HCT116 (cell line): ENCODE measurements at regions not wholly inside any gene's neighbourhood (a gene's known extent, or its start where the extent isn't known, plus 50 kb on each side); places are given as distances from the start of the nearest gene placed in this dataset.

ENCODE experiments used
- ATAC-seq: fragments of 200-7000 bp; cut with Tn5 transposase; 2 replicates; pipeline ENCODE4 v1.9.1; 2020; ENCODE audit warnings: mild to moderate bottlenecking, moderate library complexity
- BruUV-seq: library from RNA; stranded (reverse); fragments of 400-500 nt; replicated peaks from 2 replicates; lab custom pipeline; 2021; lab: Mats Ljungman, UMichigan
- CTCF ChIA-PET: fragments of 300-600 bp; sonication (Branson Sonifier 250); formaldehyde crosslinking; loops from one replicate; lab custom pipeline; 2021; ENCODE audit warnings: antibody characterized with exemption; lab: Charles Lee
- POLR2A ChIA-PET: fragments of 300-600, 350-600 bp; sonication (Branson Sonifier 250); formaldehyde crosslinking; loops from one replicate; lab custom pipeline; 2021; ENCODE audit warnings: antibody characterized with exemption; lab: Charles Lee
- RAD21 ChIA-PET, 2 experiments: fragments of 300-600 bp; sonication (Branson Sonifier 250); formaldehyde crosslinking; loops; one replicate each; lab custom pipeline; 2023; ENCODE audit warnings: low total read pairs in 2 of 2; ENCODE audit not compliant: uncharacterized antibody in 2 of 2, unreplicated experiment in 2 of 2, low non-redundant PET in 1 of 2; lab: Charles Lee
- DNase-seq: peaks from one replicate; pipeline ENCODE4 v3.0.0-alpha.2; 2010; ENCODE audit warnings: low read depth, low spot score
- H2AFZ ChIP-seq: fragments of 200-600 bp; shearing (Covaris generic), sonication (generic); 2 replicates; pipeline ENCODE4 v1.6.1; 2017; ENCODE audit warnings: low read depth, mixed run types, mixed read lengths, antibody characterized with exemption, low read length; ENCODE audit not compliant: poor library complexity, severe bottlenecking
- H3K27ac ChIP-seq: 2 replicates; pipeline ENCODE4 v1.5.1; 2012; ENCODE audit warnings: low read depth, low read length
- H3K27me3 ChIP-seq: fragments of 200-600 bp; sonication (generic); 2 replicates; pipeline ENCODE4 v1.6.1; 2016; ENCODE audit warnings: mixed run types, low read length, mixed read lengths; ENCODE audit not compliant: insufficient read depth
- H3K36me3 ChIP-seq, 2 experiments: fragments of 200-500 bp in 1 of 2; fragments of 200-600 bp in 1 of 2; sonication (Bioruptor generic) in 1 of 2; sonication (generic) in 1 of 2; 2 replicates each; pipeline versions ENCODE4 v1.5.1 to v1.6.1; 2014 to 2016; ENCODE audit warnings: low read length in 2 of 2, inconsistent platforms in 1 of 2, mixed read lengths in 1 of 2, mixed run types in 1 of 2; ENCODE audit not compliant: insufficient read depth in 2 of 2, control insufficient read depth in 1 of 2
- H3K4me1 ChIP-seq, 2 experiments: fragments of 200-600 bp in 1 of 2; sonication (generic) in 1 of 2; 2 replicates each; pipeline versions ENCODE4 v1.5.1 to v1.6.1; 2012 to 2017; ENCODE audit warnings: low read length in 2 of 2, inconsistent platforms in 1 of 2, mild to moderate bottlenecking in 1 of 2, mixed read lengths in 1 of 2, mixed run types in 1 of 2, moderate library complexity in 1 of 2; ENCODE audit not compliant: insufficient read depth in 2 of 2, control insufficient read depth in 1 of 2
- H3K4me2 ChIP-seq: fragments of 200-600 bp; sonication (generic); 2 replicates; pipeline ENCODE4 v1.6.1; 2017; ENCODE audit warnings: mixed run types, low read length, mixed read lengths
- H3K4me3 ChIP-seq, 2 experiments: fragments of 200-600 bp in 1 of 2; sonication (generic) in 1 of 2; replicated peaks in 1 of 2; 2 replicates each; pipeline ENCODE4 v1.5.1; 2011 to 2016; ENCODE audit warnings: low read length in 2 of 2, control low read depth in 1 of 2, low read depth in 1 of 2, mild to moderate bottlenecking in 1 of 2, mixed read lengths in 1 of 2, mixed run types in 1 of 2
- H3K79me2 ChIP-seq: fragments of 200-600 bp; sonication (generic); 2 replicates; pipeline ENCODE4 v1.6.1; 2017; ENCODE audit warnings: mild to moderate bottlenecking, mixed run types, low read length, moderate library complexity, mixed read lengths; ENCODE audit not compliant: insufficient read depth
- H3K9ac ChIP-seq: fragments of 200-600 bp; sonication (generic); 2 replicates; pipeline ENCODE4 v1.6.1; 2016; ENCODE audit warnings: low read length, mixed read lengths
- H3K9me2 ChIP-seq: fragments of 200-600 bp; sonication (generic), shearing (Covaris generic); 2 replicates; pipeline ENCODE4 v1.6.1; 2017; ENCODE audit warnings: mixed run types, mild to moderate bottlenecking, moderate library complexity; ENCODE audit not compliant: insufficient read depth
- H3K9me3 ChIP-seq, 2 experiments: fragments of 200-500 bp in 1 of 2; fragments of 200-600 bp in 1 of 2; sonication (Bioruptor generic) in 1 of 2; sonication (generic) in 1 of 2; 2 replicates each; pipeline ENCODE4 v1.6.1; 2014 to 2017; ENCODE audit warnings: low read length in 2 of 2, mixed read lengths in 2 of 2, inconsistent platforms in 1 of 2, low read depth in 1 of 2, mild to moderate bottlenecking in 1 of 2, mixed run types in 1 of 2, moderate library complexity in 1 of 2; ENCODE audit not compliant: control insufficient read depth in 1 of 2, insufficient read depth in 1 of 2
- H4K20me1 ChIP-seq: fragments of 200-600 bp; sonication (generic), shearing (Covaris generic); 2 replicates; pipeline ENCODE4 v1.6.1; 2017; ENCODE audit warnings: mixed run types, mild to moderate bottlenecking, moderate library complexity; ENCODE audit not compliant: insufficient read depth
- CEBPB ChIP-seq: IDR thresholded peaks from 2 replicates; pipeline ENCODE4 v1.6.1; 2012; ENCODE audit warnings: low read depth
- CTCF ChIP-seq, 3 experiments: fragments of 200-600 bp in 1 of 3; sonication (generic) in 1 of 3; IDR thresholded peaks in 2 of 3; conservative IDR thresholded peaks in 1 of 3; 2 replicates each; pipeline ENCODE4 v1.5.1; 2012 to 2017; ENCODE audit warnings: low read depth in 2 of 3, low read length in 2 of 3, antibody characterized with exemption in 1 of 3, borderline replicate concordance in 1 of 3, control low read depth in 1 of 3, mild to moderate bottlenecking in 1 of 3, mixed read lengths in 1 of 3, mixed run types in 1 of 3, moderate library complexity in 1 of 3; ENCODE audit not compliant: insufficient read depth in 1 of 3
- EGR1 ChIP-seq: IDR thresholded peaks from 2 replicates; pipeline ENCODE4 v1.6.1; 2012; ENCODE audit warnings: low read depth
- EZH2 ChIP-seq: fragments of 200-600 bp; sonication (generic); IDR thresholded peaks from 2 replicates; pipeline ENCODE4 v1.6.1; 2017; ENCODE audit warnings: antibody characterized with exemption, mixed run types
- EZH2phosphoT487 ChIP-seq: fragments of 200-600 bp; IDR thresholded peaks from 2 replicates; pipeline ENCODE4 v1.6.1; 2018; ENCODE audit warnings: antibody characterized with exemption, borderline replicate concordance
- JUND ChIP-seq: IDR thresholded peaks from 2 replicates; pipeline ENCODE4 v1.6.1; 2012
- MAX ChIP-seq: IDR thresholded peaks from 2 replicates; pipeline ENCODE4 v1.6.1; 2012
- POLR2A ChIP-seq: IDR thresholded peaks from 2 replicates; pipeline ENCODE4 v1.7.0; 2011; ENCODE audit warnings: borderline replicate concordance; ENCODE audit not compliant: insufficient read depth, insufficient read length; ENCODE audit errors: extremely low read depth
- POLR2AphosphoS5 ChIP-seq: IDR thresholded peaks from 2 replicates; pipeline ENCODE4 v1.6.1; 2011; ENCODE audit warnings: mild to moderate bottlenecking, low read depth, low read length, moderate library complexity
- RAD21 ChIP-seq: IDR thresholded peaks from 2 replicates; pipeline ENCODE4 v1.6.1; 2012; ENCODE audit warnings: low read depth, mild to moderate bottlenecking
- REST ChIP-seq: IDR thresholded peaks from 2 replicates; pipeline ENCODE4 v1.6.1; 2012; ENCODE audit warnings: low read depth
- SIN3A ChIP-seq: IDR thresholded peaks from 2 replicates; pipeline ENCODE4 v1.6.1; 2012; ENCODE audit warnings: low read depth
- SP1 ChIP-seq: IDR thresholded peaks from 2 replicates; pipeline ENCODE4 v1.6.1; 2012; ENCODE audit warnings: low read depth
- TCF7L2 ChIP-seq: IDR thresholded peaks from 2 replicates; pipeline ENCODE4 v1.7.0; 2011; ENCODE audit warnings: borderline replicate concordance, inconsistent platforms; ENCODE audit not compliant: insufficient read depth, insufficient read length; ENCODE audit errors: extremely low read depth
- YY1 ChIP-seq: IDR thresholded peaks from 2 replicates; pipeline ENCODE4 v1.6.1; 2011; ENCODE audit warnings: low read length, low read depth, moderate library complexity, mild to moderate bottlenecking; ENCODE audit not compliant: insufficient replicate concordance; ENCODE audit errors: extremely low read depth
- ZFX ChIP-seq: fragments of 450-650 bp; IDR thresholded peaks from 2 replicates; pipeline ENCODE4 v1.6.1; 2017
- ZNF274 ChIP-seq: fragments of 200-500 bp; sonication (Bioruptor generic); IDR thresholded peaks from 2 replicates; pipeline ENCODE4 v1.6.1; 2014; ENCODE audit warnings: mild to moderate bottlenecking, low read depth, low read length, inconsistent platforms
- intact Hi-C: fragments of 100-400 bp; cut with micrococcal nuclease; formaldehyde crosslinking; loops from 2 replicates; pipeline ENCODE4 v1.10.0; 2022

GRCh38 chr2:143850084-143850483 is 669.8 kb downstream of the ZEB2 start:
- Histone ChIP-seq H3K36me3 (no peaks in the 10 kb centered on the region), H3K79me2 (no peaks in the 10 kb centered on the region), H3K27me3 (no peaks in the 10 kb centered on the region), H3K9me3 (no peaks in the 10 kb centered on the region), H3K4me1 (no peaks in the 10 kb centered on the region), H2AFZ (no peak overlapping the region), H3K4me2 (no peak overlapping the region)
- ChIA-PET RAD21 (no interaction called here), POLR2A (no interaction called here)
- intact Hi-C loops: no loop called here
- no peak for TF ChIP-seq EZH2
- no peak for TF ChIP-seq POLR2A
- no peak for TF ChIP-seq SP1
- no peak for TF ChIP-seq CEBPB
- TF ChIP-seq JUND: no peak
- TF ChIP-seq RAD21: no peak
- TF ChIP-seq ZFX: no peak
- TF ChIP-seq EGR1: no peak
- TF ChIP-seq POLR2AphosphoS5: no peak
- no peak for TF ChIP-seq SIN3A
- no peak for TF ChIP-seq TCF7L2
- TF ChIP-seq YY1: no peak
- TF ChIP-seq EZH2phosphoT487: no peak
- no peak for TF ChIP-seq MAX
- TF ChIP-seq REST: no peak
- TF ChIP-seq CTCF (IDR thresholded peaks at IDR 0.05 in 2 of 3, conservative IDR thresholded peaks at IDR 0.05 in 1 of 3; ENCODE audit: borderline replicate concordance in 1 of 3, insufficient read depth in 1 of 3, low read depth in 2 of 3, low read length in 2 of 3): no peak
- TF ChIP-seq ZNF274: no peak
- TF ChIP-seq, all 23 proteins: peak for 0
- H3K9me2 ChIP-seq: peaks cover 5% of the 10 kb centered on the region; the same call in 1 of the 2 replicates
- H3K9ac ChIP-seq: no peak overlapping the region
- no peak for DNase-seq
- no peak for ATAC-seq
- H3K27ac ChIP-seq: no peak overlapping the region
- CTCF ChIA-PET: no interaction called here
- BruUV-seq: no TSS peak
- no peaks in the 10 kb centered on the region for H4K20me1 ChIP-seq
- H3K4me3 ChIP-seq: no peak overlapping the region
